Stimulated activated CD8-positive, alpha-beta memory T cell treated with anti-CD3 and anti-CD28 coated beads, Interleukin-7, amount 100 ng/mL, for 4 hours (primary cell): ENCODE measurements at regions not wholly inside any gene's neighbourhood (a gene's known extent, or its start where the extent isn't known, plus 50 kb on each side); places are given as distances from the start of the nearest gene placed in this dataset.

Experiments used
- DNase-seq, 2 donors: peaks; one replicate each; pipeline ENCODE4 v3.0.0-alpha.2; 2020; ENCODE audit warnings: low read depth in 2 of 2

- DNase-seq, result no peak
These were observed 176.8 kb upstream of the SAMSN1 start for GRCh38 chr21:14722841-14723483.

GRCh38 chr21:14720237-14720636 lies 174.1 kb upstream of the SAMSN1 start:
- no peak for DNase-seq

GRCh38 chr21:14718951-14719350 lies 172.8 kb upstream of the SAMSN1 start:
- DNase-seq, result no peak

GRCh38 chr21:14716761-14717396 lies 170.8 kb upstream of the SAMSN1 start:
- DNase-seq, result no peak

- DNase-seq, result no peak
These were observed 167.0 kb upstream of the SAMSN1 start for GRCh38 chr21:14713109-14713508.

- no peak for DNase-seq
These were observed 166.1 kb upstream of the SAMSN1 start for GRCh38 chr21:14712121-14712715.

- DNase-seq, result no peak
These were observed 165.2 kb upstream of the SAMSN1 start for GRCh38 chr21:14711287-14711686.

- no peak for DNase-seq
These were observed 161.5 kb upstream of the SAMSN1 start for GRCh38 chr21:14707511-14708020.

- DNase-seq, result no peak
These were observed 160.8 kb upstream of the SAMSN1 start for GRCh38 chr21:14706712-14707510.

- no peak for DNase-seq
These were observed 153.6 kb upstream of the SAMSN1 start for GRCh38 chr21:14699433-14700407.

GRCh38 chr21:14697769-14698168 lies 151.7 kb upstream of the SAMSN1 start:
- no peak for DNase-seq

GRCh38 chr21:14694817-14695216 lies 148.7 kb upstream of the SAMSN1 start:
- no peak for DNase-seq

- DNase-seq, result no peak
These were observed 147.9 kb upstream of the SAMSN1 start for GRCh38 chr21:14693997-14694396.

- DNase-seq, result no peak
These were observed 145.8 kb upstream of the SAMSN1 start for GRCh38 chr21:14691914-14692313.

GRCh38 chr21:14690886-14691285 lies 144.8 kb upstream of the SAMSN1 start:
- no peak for DNase-seq

GRCh38 chr21:14688936-14689335 lies 142.8 kb upstream of the SAMSN1 start:
- no peak for DNase-seq

- no peak for DNase-seq
These were observed 142.3 kb upstream of the SAMSN1 start for GRCh38 chr21:14688412-14688811.

GRCh38 chr21:14687268-14687625 lies 141.1 kb upstream of the SAMSN1 start:
- DNase-seq, result no peak

- DNase-seq, result no peak
These were observed 140.6 kb upstream of the SAMSN1 start for GRCh38 chr21:14686466-14687267.

- DNase-seq, result no peak
These were observed 139.5 kb upstream of the SAMSN1 start for GRCh38 chr21:14685568-14685967.
